ENCODE measurements at regions not wholly inside any gene's neighbourhood (a gene's known extent, or its start where the extent isn't known, plus 50 kb on each side); places are given as distances from the start of the nearest gene placed in this dataset.

- Histone ChIP-seq H3K9me3 (replicated peaks; ENCODE audit: control insufficient read depth, insufficient read depth, low read length) (no peaks in the 10 kb centered on the region), H3K4me2 (ENCODE audit: control insufficient read depth, insufficient read depth) (no peak overlapping the region), H3K4me1 (ENCODE audit: control insufficient read depth, insufficient read depth, low read length) (no peaks in the 10 kb centered on the region), H2AFZ (ENCODE audit: control insufficient read depth, low read depth, low read length) (no peak overlapping the region), H3K36me3 (ENCODE audit: control insufficient read depth in 2 of 2, insufficient read depth in 2 of 2, low read length in 1 of 2) (no peaks in the 10 kb centered on the region), H3K9ac (ENCODE audit: control insufficient read depth, insufficient read depth, low read length) (no peak overlapping the region), H3K79me2 (ENCODE audit: control insufficient read depth, insufficient read depth, low read length) (no peaks in the 10 kb centered on the region), H3K4me3 (no peak overlapping the region), H3K27ac (ENCODE audit: control insufficient read depth, insufficient read depth) (no peak overlapping the region), H4K20me1 (ENCODE audit: control insufficient read depth, insufficient read depth) (no peaks in the 10 kb centered on the region), H3K27me3 (replicated peaks in 1 of 2; ENCODE audit: control insufficient read depth in 2 of 2, insufficient read depth in 2 of 2, low read length in 1 of 2) (no peaks in the 10 kb centered on the region)
- in situ Hi-C loops (cut with MboI) = no loop called here
- intact Hi-C loops (cut with micrococcal nuclease; ENCODE audit: unreplicated experiment) = no loop called here
- RAD21 ChIA-PET (ENCODE audit: unreplicated experiment) = no interaction called here
- WGBS (ENCODE audit: insufficient coverage, insufficient replicate concordance, low lambda C conversion rate, missing lambda C conversion rate) = 23% methylated on average over 7 of the region's 7 CpGs
- POLR2A ChIA-PET = no interaction called here
- SMC1A ChIA-PET (ENCODE audit: uncharacterized antibody, unreplicated experiment) = no interaction called here
- no peak for FAIRE-seq
- ATAC-seq = no peak
- no peak for DNase-seq (ENCODE audit: low read depth, low spot score)
- BruUV-seq (replicated peaks) = no TSS peak
- CTCF ChIA-PET = no interaction called here
- no peak for TF ChIP-seq ASH2L (IDR thresholded peaks at IDR 0.05; ENCODE audit: borderline replicate concordance, low read depth)
- TF ChIP-seq CHD4 (IDR thresholded peaks at IDR 0.05) = no peak
- TF ChIP-seq SP1 (IDR thresholded peaks at IDR 0.05; ENCODE audit: low read depth, low read length) = no peak
- TF ChIP-seq ZNF687 (IDR thresholded peaks at IDR 0.05) = no peak
- TF ChIP-seq SIN3A (IDR thresholded peaks at IDR 0.05; ENCODE audit: low read depth, low read length) = no peak
- TF ChIP-seq WRNIP1 (IDR thresholded peaks at IDR 0.05; ENCODE audit: borderline replicate concordance, low read depth, low read length) = no peak
- TF ChIP-seq TCF3 (IDR thresholded peaks at IDR 0.05; ENCODE audit: borderline replicate concordance, insufficient read depth, low read depth, low read length) = no peak
- no peak for TF ChIP-seq NFXL1 (IDR thresholded peaks at IDR 0.05; ENCODE audit: borderline replicate concordance)
- TF ChIP-seq FOS (IDR thresholded peaks at IDR 0.05; ENCODE audit: borderline replicate concordance, extremely low read depth, insufficient read length) = no peak
- no peak for TF ChIP-seq ZBTB11 (CRISPR knock-in tag; IDR thresholded peaks at IDR 0.05)
- TF ChIP-seq POLR2A (IDR thresholded peaks at IDR 0.05; ENCODE audit: low read depth, low read length) = no peak
- no peak for TF ChIP-seq ZNF622 (IDR thresholded peaks at IDR 0.05)
- TF ChIP-seq ZBTB4 (CRISPR knock-in tag; IDR thresholded peaks at IDR 0.05) = no peak
- no peak for TF ChIP-seq IKZF2 (IDR thresholded peaks at IDR 0.05)
These were observed 583.8 kb downstream of the BRINP1 start for GRCh38 chr9:118785456-118785855.

Measured in GM12878 (cell line).